NCI-H2196 treated with DMSO at 0.1 percent for 48 hours (cell line): ENCODE measurements at regions not wholly inside any gene's neighbourhood (a gene's known extent, or its start where the extent isn't known, plus 50 kb on each side); places are given as distances from the start of the nearest gene placed in this dataset.

Experiments
- DNase-seq: peaks from one replicate; lab custom pipeline; 2025; ENCODE audit not compliant: unreplicated experiment; lab: John Stamatoyannopoulos, UW

- DNase-seq: no peak
Measured at GRCh38 chr1:224504297-224505041, 69.9 kb upstream of the WDR26 start.

- DNase-seq: no peak
Measured at GRCh38 chr1:224505454-224506093, 71.0 kb upstream of the WDR26 start.

- no peak for DNase-seq
Measured at GRCh38 chr1:224506141-224506814, 71.7 kb upstream of the WDR26 start.

GRCh38 chr1:224507771-224508523, 73.3 kb upstream of the WDR26 start:
- DNase-seq: no peak

GRCh38 chr1:224509907-224510306, 75.3 kb upstream of the WDR26 start:
- no peak for DNase-seq

- DNase-seq: no peak
Measured at GRCh38 chr1:224510880-224511645, 76.5 kb upstream of the WDR26 start.

GRCh38 chr1:224512600-224513151, 78.1 kb upstream of the WDR26 start:
- no peak for DNase-seq

GRCh38 chr1:224513383-224513782, 78.8 kb upstream of the WDR26 start:
- DNase-seq: no peak

- DNase-seq: peak; percentile 63
Measured at GRCh38 chr1:224513787-224514209, 79.2 kb upstream of the WDR26 start.

GRCh38 chr1:224517171-224517570, 82.6 kb upstream of the WDR26 start:
- no peak for DNase-seq

- DNase-seq: no peak
Measured at GRCh38 chr1:224518528-224518927, 83.9 kb upstream of the WDR26 start.

GRCh38 chr1:224519874-224520273, 85.3 kb upstream of the WDR26 start:
- no peak for DNase-seq

GRCh38 chr1:224520808-224521207, 86.2 kb upstream of the WDR26 start:
- DNase-seq: no peak

- DNase-seq: no peak
Measured at GRCh38 chr1:224521904-224522734, 87.5 kb upstream of the WDR26 start.

GRCh38 chr1:224523676-224524075, 89.1 kb upstream of the WDR26 start:
- no peak for DNase-seq

GRCh38 chr1:224524679-224525078, 90.1 kb upstream of the WDR26 start:
- no peak for DNase-seq

GRCh38 chr1:224525411-224526040, 90.6 kb upstream of the CNIH3 start:
- DNase-seq: no peak

GRCh38 chr1:224526771-224527170, 89.3 kb upstream of the CNIH3 start:
- no peak for DNase-seq

GRCh38 chr1:224528900-224529299, 87.2 kb upstream of the CNIH3 start:
- no peak for DNase-seq
